SK-N-SH (cell line): ENCODE measurements at regions not wholly inside any gene's neighbourhood (a gene's known extent, or its start where the extent isn't known, plus 50 kb on each side); places are given as distances from the start of the nearest gene placed in this dataset.
A peak's percentile ranks its signal among the peaks of the same experiment; 100 is the strongest.

Experiments
- CTCF ChIA-PET: fragments of 300-600, 350-600 bp; formaldehyde crosslinking; extraction: SDS; loops from one replicate; lab custom pipeline; 2021; lab: Yijun Ruan, JAX
- POLR2A ChIA-PET: fragments of 350-600 bp; sonication (Branson Sonifier 250); formaldehyde crosslinking; extraction: SDS; loops from one replicate; lab custom pipeline; 2020; ENCODE audit warnings: antibody characterized with exemption, inconsistent platforms; lab: Yijun Ruan, JAX
- DNase-seq: peaks from one replicate; pipeline ENCODE4 v3.0.0; 2012
- H2AFZ ChIP-seq: fragments of 200-600 bp; sonication (generic); 2 replicates; pipeline ENCODE4 v1.8.1; 2016; ENCODE audit warnings: antibody characterized with exemption, mild to moderate bottlenecking, low read depth
- H3F3A ChIP-seq: fragments of 200-600 bp; sonication (generic); replicated peaks from 2 replicates; pipeline ENCODE3; 2016; ENCODE audit warnings: antibody characterized with exemption, mild to moderate bottlenecking; ENCODE audit not compliant: insufficient read depth
- H3K27ac ChIP-seq, 2 experiments: fragments of 200-500 bp in 1 of 2; fragments of 200-600 bp in 1 of 2; sonication (Bioruptor generic) in 1 of 2; sonication (generic), shearing (Covaris generic) in 1 of 2; 2 replicates each; pipeline versions ENCODE4 v1.5.1 to v1.6.1; 2014 to 2016; ENCODE audit warnings: low read depth in 2 of 2, inconsistent platforms in 1 of 2, low read length in 1 of 2, mild to moderate bottlenecking in 1 of 2, mixed read lengths in 1 of 2
- H3K27me3 ChIP-seq: fragments of 200-600 bp; sonication (generic), shearing (Covaris generic); 2 replicates; pipeline ENCODE4 v1.6.1; 2016; ENCODE audit warnings: mixed run types; ENCODE audit not compliant: insufficient read depth
- H3K36me3 ChIP-seq, 2 experiments: fragments of 200-500 bp in 1 of 2; fragments of 200-600 bp in 1 of 2; sonication (Bioruptor generic) in 1 of 2; sonication (generic) in 1 of 2; replicated peaks in 1 of 2; 2 replicates each; pipeline versions ENCODE3 to v1.5.1; 2014 to 2016; ENCODE audit warnings: low read length in 1 of 2, mild to moderate bottlenecking in 1 of 2; ENCODE audit not compliant: insufficient read depth in 2 of 2, control insufficient read depth in 1 of 2
- H3K4me1 ChIP-seq, 2 experiments: fragments of 200-500 bp in 1 of 2; fragments of 200-600 bp in 1 of 2; sonication (Bioruptor generic) in 1 of 2; sonication (generic), shearing (Covaris generic) in 1 of 2; 2 replicates each; pipeline versions ENCODE4 v1.5.1 to v1.6.1; 2014 to 2016; ENCODE audit warnings: low read depth in 1 of 2, low read length in 1 of 2, mixed run types in 1 of 2; ENCODE audit not compliant: insufficient read depth in 2 of 2, control insufficient read depth in 1 of 2
- H3K4me2 ChIP-seq: fragments of 200-600 bp; sonication (generic), shearing (Covaris generic); 2 replicates; pipeline ENCODE4 v1.6.1; 2017; ENCODE audit warnings: mixed run types
- H3K4me3 ChIP-seq, 2 experiments: fragments of 200-500 bp in 1 of 2; fragments of 200-600 bp in 1 of 2; sonication (Bioruptor generic) in 1 of 2; sonication (generic), shearing (Covaris generic) in 1 of 2; 2 replicates each; pipeline versions ENCODE4 v1.5.1 to v1.8.1; 2014 to 2016; ENCODE audit warnings: low read depth in 2 of 2, inconsistent platforms in 1 of 2, low read length in 1 of 2, mild to moderate bottlenecking in 1 of 2, mixed read lengths in 1 of 2, moderate library complexity in 1 of 2
- H3K79me2 ChIP-seq: fragments of 200-600 bp; sonication (generic); 2 replicates; pipeline ENCODE4 v1.8.1; 2017; ENCODE audit warnings: mild to moderate bottlenecking; ENCODE audit not compliant: insufficient read depth
- H3K9ac ChIP-seq: fragments of 200-600 bp; sonication (generic); 2 replicates; pipeline ENCODE4 v1.6.1; 2017; ENCODE audit warnings: mixed run types
- H3K9me2 ChIP-seq: fragments of 200-600 bp; sonication (generic); 2 replicates; pipeline ENCODE4 v1.6.1; 2017; ENCODE audit warnings: mixed run types
- H3K9me3 ChIP-seq: fragments of 200-600 bp; sonication (generic); 2 replicates; pipeline ENCODE4 v1.6.1; 2017; ENCODE audit warnings: mixed run types, mild to moderate bottlenecking, moderate library complexity
- H4K20me1 ChIP-seq: fragments of 200-600 bp; sonication (generic); 2 replicates; pipeline ENCODE4 v1.6.1; 2017; ENCODE audit warnings: mild to moderate bottlenecking, mixed run types; ENCODE audit not compliant: insufficient read depth
- EP300 ChIP-seq, 2 experiments: IDR thresholded peaks; 2 replicates each; pipeline versions ENCODE4 v1.4.0 to v1.6.1; 2012; ENCODE audit warnings: borderline replicate concordance in 1 of 2, low read depth in 1 of 2, low read length in 1 of 2
- FOSL2 ChIP-seq: IDR thresholded peaks from 2 replicates; pipeline ENCODE4 v1.4.0; 2012; ENCODE audit warnings: low read depth, mild to moderate bottlenecking, moderate library complexity, borderline replicate concordance
- FOXM1 ChIP-seq: IDR thresholded peaks from 2 replicates; pipeline ENCODE4 v1.4.0; 2012; ENCODE audit warnings: low read depth, mild to moderate bottlenecking
- GABPA ChIP-seq: IDR thresholded peaks from 2 replicates; pipeline ENCODE4 v1.4.0; 2012; ENCODE audit warnings: low read depth, mild to moderate bottlenecking
- GATA2 ChIP-seq: sonication (generic); formaldehyde crosslinking; IDR thresholded peaks from 2 replicates; pipeline ENCODE4 v1.5.0; 2020; ENCODE audit warnings: mild to moderate bottlenecking, missing genetic modification reagents
- JUND ChIP-seq: IDR thresholded peaks from 2 replicates; pipeline ENCODE4 v1.4.0; 2012
- MAX ChIP-seq: IDR thresholded peaks from 2 replicates; pipeline ENCODE4 v1.4.0; 2012; ENCODE audit warnings: low read depth
- NRF1 ChIP-seq: IDR thresholded peaks from 2 replicates; pipeline ENCODE4 v1.6.1; 2012; ENCODE audit warnings: low read depth, mild to moderate bottlenecking, low read length
- PBX3 ChIP-seq: IDR thresholded peaks from 2 replicates; pipeline ENCODE4; 2012
- RAD21 ChIP-seq: IDR thresholded peaks from 2 replicates; pipeline ENCODE4 v1.6.1; 2012; ENCODE audit warnings: mild to moderate bottlenecking, low read length
- RCOR1 ChIP-seq: fragments of 150-350 bp; IDR thresholded peaks from 2 replicates; pipeline ENCODE4 v1.6.1; 2017; ENCODE audit warnings: antibody characterized with exemption, low read length
- REST ChIP-seq: IDR thresholded peaks from 2 replicates; pipeline ENCODE4 v1.6.1; 2012; ENCODE audit warnings: mild to moderate bottlenecking, low read depth, low read length, moderate library complexity
- RXRA ChIP-seq: IDR thresholded peaks from 2 replicates; pipeline ENCODE4 v1.4.0; 2012; ENCODE audit warnings: low read depth, mild to moderate bottlenecking, borderline replicate concordance
- WGBS: methylation state at CpG from one replicate; pipeline ENCODE4 v1.1.6; 2017; ENCODE audit warnings: low lambda C conversion rate; 5-methylcytosine and 5-hydroxymethylcytosine counted together

- no peaks in the 10 kb centered on the region for H3K9me3 ChIP-seq
- TF ChIP-seq RCOR1 (no peak), RXRA (no peak), PBX3 (no peak), GABPA (no peak), JUND (no peak), GATA2 (CRISPR knock-in tag) (no peak), FOSL2 (no peak)
- H3K9me2 ChIP-seq = no peaks in the 10 kb centered on the region
- peaks cover 0 to 34% of the 10 kb centered on the region in 2 experiments for H3K36me3 ChIP-seq
- H3K79me2 ChIP-seq = peaks cover 98% of the 10 kb centered on the region
- H2AFZ ChIP-seq = no peak overlapping the region
- H3K4me3 ChIP-seq = no peak overlapping the region
- H3K27ac ChIP-seq = peak overlapping the region in 1 of 2 experiments; percentile 12; a peak in 1 of 4 replicates
- peaks cover 90% of the 10 kb centered on the region for H4K20me1 ChIP-seq
- H3F3A ChIP-seq = no peaks in the 10 kb centered on the region
- ChIA-PET CTCF (interaction anchor here (1.1 to 1.7 kb wide), 2 partner anchors 11 to 26 kb away, joined by 3 to 6 read pairs; no protein-coding TSS in a partner anchor), POLR2A (no interaction called here)
- no peak overlapping the region for H3K9ac ChIP-seq
- no peak for DNase-seq
- no peaks in the 10 kb centered on the region for H3K27me3 ChIP-seq
- H3K4me2 ChIP-seq = no peak overlapping the region
- peaks cover 0 to 18% of the 10 kb centered on the region in 2 experiments; a peak in 3 of 4 replicates for H3K4me1 ChIP-seq
Measured at GRCh38 chr6:56790414-56790813, 147.7 kb upstream of the DST start.

GRCh38 chr6:56789879-56790278 lies 147.2 kb upstream of the DST start:
- Histone ChIP-seq H2AFZ (no peak overlapping the region), H3K9ac (no peak overlapping the region), H3K4me1 (peaks cover 0 to 14% of the 10 kb centered on the region in 2 experiments; a peak in 3 of 4 replicates), H3K4me3 (no peak overlapping the region), H3K27ac (peak overlapping the region in 1 of 2 experiments; percentile 12; a peak in 1 of 4 replicates), H3F3A (no peaks in the 10 kb centered on the region), H3K9me3 (no peaks in the 10 kb centered on the region), H3K79me2 (peaks cover 97% of the 10 kb centered on the region), H4K20me1 (peaks cover 84% of the 10 kb centered on the region), H3K27me3 (no peaks in the 10 kb centered on the region), H3K9me2 (no peaks in the 10 kb centered on the region), H3K4me2 (no peak overlapping the region), H3K36me3 (peaks cover 0 to 32% of the 10 kb centered on the region in 2 experiments)
- ChIA-PET CTCF (interaction anchor here (1.1 to 1.7 kb wide), 2 partner anchors 12 to 26 kb away, joined by 3 to 6 read pairs; no protein-coding TSS in a partner anchor), POLR2A (no interaction called here)
- TF ChIP-seq NRF1 (no peak), MAX (no peak), RAD21 (no peak), GATA2 (CRISPR knock-in tag) (no peak), REST (no peak), RXRA (no peak), EP300 (IDR thresholded peaks at IDR 0.05; ENCODE audit: borderline replicate concordance in 1 of 2, low read depth in 1 of 2, low read length in 1 of 2) (no peak), FOXM1 (no peak)
- WGBS = 80% methylated on average over 2 of the region's 2 CpGs
- DNase-seq = no peak
